ENCODE measurements at regions not wholly inside any gene's neighbourhood (a gene's known extent, or its start where the extent isn't known, plus 50 kb on each side); places are given as distances from the start of the nearest gene placed in this dataset.

GRCh38 chr9:86735772-86736458 is 211.4 kb downstream of the GAS1 start:
- H3K27me3 ChIP-seq, result no peaks in the 10 kb centered on the region
- no peak overlapping the region for H3K4me3 ChIP-seq
- DNase-seq (ENCODE audit: low spot score in 2 of 2), result no peak
- H3K9me3 ChIP-seq, result no peaks in the 10 kb centered on the region
- H3K27ac ChIP-seq, result no peak overlapping the region
- H3K36me3 ChIP-seq, result no peaks in the 10 kb centered on the region
- peaks cover 0 to 5% of the 10 kb centered on the region in 2 donors for H3K4me1 ChIP-seq
- TF ChIP-seq, protein P1, sequence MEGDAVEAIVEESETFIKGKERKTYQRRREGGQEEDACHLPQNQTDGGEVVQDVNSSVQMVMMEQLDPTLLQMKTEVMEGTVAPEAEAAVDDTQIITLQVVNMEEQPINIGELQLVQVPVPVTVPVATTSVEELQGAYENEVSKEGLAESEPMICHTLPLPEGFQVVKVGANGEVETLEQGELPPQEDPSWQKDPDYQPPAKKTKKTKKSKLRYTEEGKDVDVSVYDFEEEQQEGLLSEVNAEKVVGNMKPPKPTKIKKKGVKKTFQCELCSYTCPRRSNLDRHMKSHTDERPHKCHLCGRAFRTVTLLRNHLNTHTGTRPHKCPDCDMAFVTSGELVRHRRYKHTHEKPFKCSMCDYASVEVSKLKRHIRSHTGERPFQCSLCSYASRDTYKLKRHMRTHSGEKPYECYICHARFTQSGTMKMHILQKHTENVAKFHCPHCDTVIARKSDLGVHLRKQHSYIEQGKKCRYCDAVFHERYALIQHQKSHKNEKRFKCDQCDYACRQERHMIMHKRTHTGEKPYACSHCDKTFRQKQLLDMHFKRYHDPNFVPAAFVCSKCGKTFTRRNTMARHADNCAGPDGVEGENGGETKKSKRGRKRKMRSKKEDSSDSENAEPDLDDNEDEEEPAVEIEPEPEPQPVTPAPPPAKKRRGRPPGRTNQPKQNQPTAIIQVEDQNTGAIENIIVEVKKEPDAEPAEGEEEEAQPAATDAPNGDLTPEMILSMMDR (IDR thresholded peaks at IDR 0.05), result no peak
- intact Hi-C loops (cut with DNase I), result no loop called here

DNA sequence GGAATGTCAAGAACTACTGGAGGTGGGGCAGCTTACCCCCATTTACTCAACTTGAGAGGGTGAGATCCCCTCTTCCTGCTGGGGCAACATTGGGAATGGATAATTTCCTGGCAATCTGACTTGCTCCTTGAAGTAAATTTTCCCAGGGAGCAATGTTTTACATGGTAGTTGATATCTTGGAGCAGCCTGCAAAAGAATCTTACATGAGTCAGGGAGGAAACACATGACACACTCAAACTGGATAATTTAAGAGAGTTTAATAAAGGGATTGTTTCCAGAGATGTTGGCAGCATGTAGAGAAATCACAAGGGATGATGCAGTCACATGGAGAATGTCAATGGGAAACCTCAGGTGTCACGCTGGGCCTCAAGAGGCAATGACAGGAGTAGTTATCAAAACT is 212.5 kb downstream of the GAS1 start:
- Histone ChIP-seq H3K27ac (no peak overlapping the region), H3K4me3 (no peak overlapping the region), H3K4me1 (peaks cover 0 to 5% of the 10 kb centered on the region in 2 donors), H3K27me3 (no peaks in the 10 kb centered on the region), H3K9me3 (no peaks in the 10 kb centered on the region), H3K36me3 (no peaks in the 10 kb centered on the region)
- TF ChIP-seq, protein P1 (IDR thresholded peaks at IDR 0.05), result no peak
- no peak for DNase-seq (ENCODE audit: low spot score in 2 of 2)
- intact Hi-C loops (cut with DNase I), result loop anchor here (5.0 kb wide), 1 partner anchor 213 kb away; the partner anchor contains the start of gene GAS1

DNA sequence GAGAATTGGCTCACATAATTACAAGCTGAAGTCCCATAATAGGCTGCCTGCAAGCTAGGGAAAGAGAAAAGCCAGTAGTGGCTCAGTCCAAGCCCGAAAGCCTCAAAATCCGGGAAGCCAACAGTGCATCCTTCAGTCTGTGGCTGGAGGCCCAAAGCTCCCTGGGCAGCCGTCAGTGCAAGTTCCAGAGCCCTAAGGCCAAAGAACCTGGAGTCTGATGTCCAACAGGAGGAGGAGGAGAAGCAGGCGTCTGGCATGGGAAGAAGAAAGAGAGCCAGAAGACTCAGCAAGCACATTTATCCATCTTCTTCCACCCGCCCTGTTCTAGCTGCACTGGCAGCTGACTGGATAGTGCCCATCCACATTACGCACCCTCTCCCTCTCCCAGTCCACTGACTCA is 213.4 kb downstream of the GAS1 start:
- H3K27me3 ChIP-seq, result no peaks in the 10 kb centered on the region
- no peak overlapping the region for H3K4me3 ChIP-seq
- H3K9me3 ChIP-seq, result no peaks in the 10 kb centered on the region
- no peaks in the 10 kb centered on the region for H3K36me3 ChIP-seq
- DNase-seq (ENCODE audit: low spot score in 2 of 2), result peak in 1 of 2 donors; percentile 68
- H3K4me1 ChIP-seq, result peaks cover 0 to 5% of the 10 kb centered on the region in 2 donors
- intact Hi-C loops (cut with DNase I), result loop anchor here (5.0 kb wide), 1 partner anchor 213 kb away; the partner anchor contains the start of gene GAS1
- TF ChIP-seq, protein P1 (IDR thresholded peaks at IDR 0.05), result no peak
- no peak overlapping the region for H3K27ac ChIP-seq

DNA sequence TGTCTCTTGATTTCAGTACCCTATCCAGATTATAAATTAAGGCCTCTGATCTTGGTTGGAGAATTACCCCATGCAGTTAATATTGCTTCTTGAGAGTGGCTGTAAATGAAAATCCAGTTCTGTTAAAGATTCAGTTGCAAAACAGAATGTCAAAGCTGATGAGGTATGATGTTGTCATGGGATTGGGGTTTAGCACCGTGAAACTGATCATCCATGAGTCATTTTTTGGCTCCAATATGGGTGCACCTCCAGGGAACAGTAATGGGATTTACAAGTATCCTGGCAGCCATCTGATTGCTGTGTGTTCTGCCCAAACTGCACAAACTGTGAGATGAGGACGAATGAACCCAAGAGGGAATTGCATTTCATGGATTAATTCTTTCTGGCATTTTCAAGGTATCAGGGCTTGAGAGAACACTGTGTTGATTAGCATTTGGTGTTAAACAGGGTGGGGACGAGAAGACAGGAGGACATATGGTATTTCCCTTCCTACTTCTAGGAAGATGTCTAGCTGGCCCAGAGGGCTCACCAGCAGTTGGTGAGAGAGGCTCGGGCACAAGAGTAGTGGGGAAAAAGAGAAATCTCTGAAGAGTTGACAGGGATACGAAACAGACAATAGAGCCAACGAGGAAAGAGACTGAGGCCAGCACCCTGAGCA is 214.7 kb downstream of the GAS1 start:
- no peaks in the 10 kb centered on the region for H3K9me3 ChIP-seq
- TF ChIP-seq, protein P1 (IDR thresholded peaks at IDR 0.05), result no peak
- intact Hi-C loops (cut with DNase I), result loop anchor here (5.0 kb wide), 1 partner anchor 215 kb away; the partner anchor contains the start of gene GAS1
- no peaks in the 10 kb centered on the region for H3K27me3 ChIP-seq
- peak in 1 of 2 donors; percentile 74 for DNase-seq (ENCODE audit: low spot score in 2 of 2)
- H3K4me1 ChIP-seq, result peaks cover 0 to 5% of the 10 kb centered on the region in 2 donors
- H3K27ac ChIP-seq, result peak overlapping the region; percentile 30 to 60
- no peaks in the 10 kb centered on the region for H3K36me3 ChIP-seq
- H3K4me3 ChIP-seq, result no peak overlapping the region

- H3K4me1 ChIP-seq, result peaks cover 0 to 5% of the 10 kb centered on the region in 2 donors
- no peak overlapping the region for H3K4me3 ChIP-seq
- H3K27me3 ChIP-seq, result no peaks in the 10 kb centered on the region
- H3K27ac ChIP-seq, result peak overlapping the region; percentile 30 to 60
- TF ChIP-seq, protein P1 (IDR thresholded peaks at IDR 0.05), result no peak
- intact Hi-C loops (cut with DNase I), result loop anchor here (5.0 kb wide), 1 partner anchor 216 kb away; the partner anchor contains the start of gene GAS1
- no peaks in the 10 kb centered on the region for H3K9me3 ChIP-seq
- no peaks in the 10 kb centered on the region for H3K36me3 ChIP-seq
- DNase-seq (ENCODE audit: low spot score in 2 of 2), result no peak
Measured at GRCh38 chr9:86731511-86732063, 215.7 kb downstream of the GAS1 start.
